ENCODE measurements at regions not wholly inside any gene's neighbourhood (a gene's known extent, or its start where the extent isn't known, plus 50 kb on each side); places are given as distances from the start of the nearest gene placed in this dataset.

DNA sequence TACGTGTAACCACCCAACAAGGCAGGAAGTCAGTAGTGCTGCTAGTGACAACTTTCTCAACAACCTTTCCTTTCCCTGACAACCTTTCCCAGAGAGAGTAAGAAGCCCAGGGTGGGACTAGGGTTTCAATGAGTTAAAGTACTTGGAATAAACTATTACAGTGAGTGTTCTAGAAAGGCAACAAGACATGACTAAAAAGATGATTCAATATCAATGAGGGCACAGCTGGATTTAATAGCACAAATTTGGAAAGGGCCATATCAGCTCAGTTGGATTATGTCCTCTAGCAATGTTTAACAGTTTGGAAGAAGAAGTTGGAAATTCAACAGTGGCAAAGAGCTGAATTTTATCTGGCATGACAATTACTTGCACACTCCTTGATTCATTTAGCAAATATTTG lies 90.4 kb upstream of the GRIN2B start:
- intact Hi-C loops (cut with DNase I), result no loop called here
- H3K4me1 ChIP-seq (replicated peaks in 1 of 2), result peaks cover 0 to 4% of the 10 kb centered on the region in 2 donors
- no peak overlapping the region for H3K27ac ChIP-seq
- H3K4me3 ChIP-seq, result no peak overlapping the region
- TF ChIP-seq POLR2A (IDR thresholded peaks at IDR 0.05), result no peak
- TF ChIP-seq, protein P1, sequence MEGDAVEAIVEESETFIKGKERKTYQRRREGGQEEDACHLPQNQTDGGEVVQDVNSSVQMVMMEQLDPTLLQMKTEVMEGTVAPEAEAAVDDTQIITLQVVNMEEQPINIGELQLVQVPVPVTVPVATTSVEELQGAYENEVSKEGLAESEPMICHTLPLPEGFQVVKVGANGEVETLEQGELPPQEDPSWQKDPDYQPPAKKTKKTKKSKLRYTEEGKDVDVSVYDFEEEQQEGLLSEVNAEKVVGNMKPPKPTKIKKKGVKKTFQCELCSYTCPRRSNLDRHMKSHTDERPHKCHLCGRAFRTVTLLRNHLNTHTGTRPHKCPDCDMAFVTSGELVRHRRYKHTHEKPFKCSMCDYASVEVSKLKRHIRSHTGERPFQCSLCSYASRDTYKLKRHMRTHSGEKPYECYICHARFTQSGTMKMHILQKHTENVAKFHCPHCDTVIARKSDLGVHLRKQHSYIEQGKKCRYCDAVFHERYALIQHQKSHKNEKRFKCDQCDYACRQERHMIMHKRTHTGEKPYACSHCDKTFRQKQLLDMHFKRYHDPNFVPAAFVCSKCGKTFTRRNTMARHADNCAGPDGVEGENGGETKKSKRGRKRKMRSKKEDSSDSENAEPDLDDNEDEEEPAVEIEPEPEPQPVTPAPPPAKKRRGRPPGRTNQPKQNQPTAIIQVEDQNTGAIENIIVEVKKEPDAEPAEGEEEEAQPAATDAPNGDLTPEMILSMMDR (IDR thresholded peaks at IDR 0.05), result no peak
- no peaks in the 10 kb centered on the region for H3K27me3 ChIP-seq
- no peak for DNase-seq
- peaks cover 0 to 8% (median 0%) of the 10 kb centered on the region in 3 donors for H3K9me3 ChIP-seq (replicated peaks in 1 of 3)
- no peaks in the 10 kb centered on the region for H3K36me3 ChIP-seq (replicated peaks in 1 of 2)
- 55 to 63% (median 55%) methylated on average over 1 of the region's 1 CpG for WGBS, 4 donors

DNA sequence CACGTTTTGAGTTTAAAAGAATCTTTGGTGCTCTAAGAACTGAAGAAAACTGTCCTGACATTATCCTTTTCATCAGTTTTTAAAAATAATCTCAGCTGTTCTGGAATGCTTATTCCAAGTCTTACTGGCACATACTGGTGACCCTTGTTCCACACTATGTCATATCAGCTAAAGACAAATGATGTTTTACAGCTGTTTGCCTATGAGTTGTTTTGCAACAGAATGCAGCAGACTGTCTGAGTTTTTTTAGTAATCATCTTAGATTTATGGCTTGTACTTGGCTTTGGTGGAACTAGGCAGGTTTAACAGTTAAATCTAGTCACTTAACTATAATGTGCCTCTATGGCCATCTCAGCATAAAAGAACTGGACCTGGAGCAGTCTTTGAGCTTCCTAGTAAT lies 91.6 kb upstream of the GRIN2B start:
- peaks cover 0 to 15% (median 0%) of the 10 kb centered on the region in 3 donors for H3K9me3 ChIP-seq (replicated peaks in 1 of 3)
- intact Hi-C loops (cut with DNase I), result no loop called here
- peak overlapping the region in 1 of 5 donors; percentile 13 for H3K27ac ChIP-seq
- H3K27me3 ChIP-seq, result no peaks in the 10 kb centered on the region
- no peaks in the 10 kb centered on the region for H3K36me3 ChIP-seq (replicated peaks in 1 of 2)
- H3K4me3 ChIP-seq, result no peak overlapping the region
- no peak for TF ChIP-seq POLR2A (IDR thresholded peaks at IDR 0.05)
- TF ChIP-seq, protein P1 (IDR thresholded peaks at IDR 0.05), result no peak
- H3K4me1 ChIP-seq (replicated peaks in 1 of 2), result peaks cover 0 to 4% of the 10 kb centered on the region in 2 donors
- DNase-seq, result no peak
- WGBS, 4 donors, result 19 to 42% (median 21%) methylated on average over 1 of the region's 1 CpG

DNA sequence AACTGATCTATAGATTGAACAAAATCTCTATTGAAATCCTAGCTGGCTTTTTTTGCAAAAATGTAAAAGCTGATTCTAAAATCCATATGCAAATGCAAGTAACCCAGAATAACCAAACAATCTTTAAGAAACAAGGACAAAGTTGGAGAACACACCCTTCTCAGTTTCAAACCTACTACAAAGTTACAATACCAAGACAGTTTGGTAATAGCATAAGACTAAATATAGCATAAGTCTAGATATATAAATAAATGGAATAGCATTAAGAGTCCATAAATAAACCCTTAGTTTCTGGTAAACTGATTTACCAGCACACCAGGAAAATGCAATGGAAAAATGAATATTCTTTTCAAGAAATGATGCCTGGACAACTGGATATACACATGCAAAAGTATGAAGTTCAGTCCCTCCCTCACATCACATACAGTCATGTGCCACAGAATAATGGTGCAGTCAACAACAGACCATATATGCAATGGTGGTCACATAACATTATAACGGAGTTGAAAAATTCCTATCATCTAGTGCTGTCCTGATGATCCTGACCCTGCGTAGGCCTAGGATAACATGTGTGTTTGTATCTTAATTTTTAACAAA lies 94.5 kb upstream of the GRIN2B start:
- H3K9me3 ChIP-seq (replicated peaks in 1 of 3), result peaks cover 0 to 15% (median 0%) of the 10 kb centered on the region in 3 donors
- no peaks in the 10 kb centered on the region for H3K27me3 ChIP-seq
- peaks cover 0 to 4% of the 10 kb centered on the region in 2 donors for H3K4me1 ChIP-seq (replicated peaks in 1 of 2)
- H3K4me3 ChIP-seq, result no peak overlapping the region
- TF ChIP-seq POLR2A (IDR thresholded peaks at IDR 0.05), result no peak
- TF ChIP-seq, protein P1 (IDR thresholded peaks at IDR 0.05), result no peak
- no peak overlapping the region for H3K27ac ChIP-seq
- H3K36me3 ChIP-seq (replicated peaks in 1 of 2), result no peaks in the 10 kb centered on the region
- DNase-seq, result no peak
- intact Hi-C loops (cut with DNase I), result no loop called here
- WGBS, 4 donors, result 44 to 87% (median 66%) methylated on average over 2 of the region's 2 CpGs

DNA sequence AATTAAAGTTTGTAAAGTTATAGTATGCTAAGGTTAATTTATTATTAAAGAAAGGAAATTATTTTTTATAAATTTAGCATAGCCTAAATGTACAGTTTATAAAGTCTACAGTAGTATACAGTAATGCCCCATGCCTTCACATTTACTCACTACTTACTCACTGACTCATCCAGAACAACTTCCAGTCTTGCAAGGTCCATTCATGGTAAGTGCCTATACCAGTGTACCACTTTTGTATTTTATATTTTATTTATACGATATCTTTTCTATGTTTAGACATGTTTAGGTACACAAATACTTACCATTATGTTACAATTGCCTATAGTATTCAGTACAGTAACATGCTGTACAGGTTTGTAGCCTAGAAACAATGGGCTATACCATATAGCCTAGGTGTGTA lies 95.1 kb upstream of the GRIN2B start:
- no peaks in the 10 kb centered on the region for H3K27me3 ChIP-seq
- intact Hi-C loops (cut with DNase I), result no loop called here
- no peaks in the 10 kb centered on the region for H3K36me3 ChIP-seq (replicated peaks in 1 of 2)
- DNase-seq, result no peak
- H3K27ac ChIP-seq, result no peak overlapping the region
- no peak overlapping the region for H3K4me3 ChIP-seq
- peaks cover 0 to 4% of the 10 kb centered on the region in 2 donors for H3K4me1 ChIP-seq (replicated peaks in 1 of 2)
- TF ChIP-seq, protein P1 (IDR thresholded peaks at IDR 0.05), result no peak
- no peak for TF ChIP-seq POLR2A (IDR thresholded peaks at IDR 0.05)
- H3K9me3 ChIP-seq (replicated peaks in 1 of 3), result peaks cover 0 to 15% (median 0%) of the 10 kb centered on the region in 3 donors
- 73 to 84% (median 78%) methylated on average over 1 of the region's 1 CpG for WGBS, 4 donors

Measured in adrenal gland (tissue), 9 donors.